ENCODE measurements at regions not wholly inside any gene's neighbourhood (a gene's known extent, or its start where the extent isn't known, plus 50 kb on each side); places are given as distances from the start of the nearest gene placed in this dataset.
"Not testable (repeated sequence)": the region's sequence is repeated elsewhere in the genome, so short reads cannot be mapped to it uniquely, and the experiment has no call there.

- TF ChIP-seq, protein P1, sequence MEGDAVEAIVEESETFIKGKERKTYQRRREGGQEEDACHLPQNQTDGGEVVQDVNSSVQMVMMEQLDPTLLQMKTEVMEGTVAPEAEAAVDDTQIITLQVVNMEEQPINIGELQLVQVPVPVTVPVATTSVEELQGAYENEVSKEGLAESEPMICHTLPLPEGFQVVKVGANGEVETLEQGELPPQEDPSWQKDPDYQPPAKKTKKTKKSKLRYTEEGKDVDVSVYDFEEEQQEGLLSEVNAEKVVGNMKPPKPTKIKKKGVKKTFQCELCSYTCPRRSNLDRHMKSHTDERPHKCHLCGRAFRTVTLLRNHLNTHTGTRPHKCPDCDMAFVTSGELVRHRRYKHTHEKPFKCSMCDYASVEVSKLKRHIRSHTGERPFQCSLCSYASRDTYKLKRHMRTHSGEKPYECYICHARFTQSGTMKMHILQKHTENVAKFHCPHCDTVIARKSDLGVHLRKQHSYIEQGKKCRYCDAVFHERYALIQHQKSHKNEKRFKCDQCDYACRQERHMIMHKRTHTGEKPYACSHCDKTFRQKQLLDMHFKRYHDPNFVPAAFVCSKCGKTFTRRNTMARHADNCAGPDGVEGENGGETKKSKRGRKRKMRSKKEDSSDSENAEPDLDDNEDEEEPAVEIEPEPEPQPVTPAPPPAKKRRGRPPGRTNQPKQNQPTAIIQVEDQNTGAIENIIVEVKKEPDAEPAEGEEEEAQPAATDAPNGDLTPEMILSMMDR (IDR thresholded peaks at IDR 0.05): not testable (repeated sequence)
- not testable (repeated sequence) for TF ChIP-seq POLR2A (IDR thresholded peaks at IDR 0.05)
Observed at GRCh38 chr2:90290701-90291100, 1599.2 kb downstream of the RPIA start.

Measured in esophagus squamous epithelium (tissue), 4 donors.